Erythroblast (primary cell): ENCODE measurements at regions not wholly inside any gene's neighbourhood (a gene's known extent, or its start where the extent isn't known, plus 50 kb on each side); places are given as distances from the start of the nearest gene placed in this dataset.

Experiments
- GATA1 ChIP-seq: IDR thresholded peaks from 2 replicates; pipeline ENCODE4 v1.6.1; 2011; ENCODE audit warnings: low read depth, mild to moderate bottlenecking, control low read depth, low read length, moderate library complexity
- POLR2A ChIP-seq: IDR thresholded peaks from 2 replicates; pipeline ENCODE4 v1.6.1; 2011; ENCODE audit warnings: mild to moderate bottlenecking, low read length

GRCh38 chr1:59138402-59138801 lies 158.5 kb upstream of the FGGY start:
- TF ChIP-seq POLR2A (no peak), GATA1 (no peak)
